IPS DF 4.7 (cell line): ENCODE measurements at regions not wholly inside any gene's neighbourhood (a gene's known extent, or its start where the extent isn't known, plus 50 kb on each side); places are given as distances from the start of the nearest gene placed in this dataset.
A peak's percentile ranks its signal among the peaks of the same experiment; 100 is the strongest.

Source experiments
- DNase-seq: peaks from one replicate; pipeline ENCODE4 v3.0.0-alpha.2; 2013; ENCODE audit warnings: low spot score; ENCODE audit errors: extremely low read depth

- DNase-seq = peak; percentile 83
These were observed 52.2 kb upstream of the TMEM18 start for GRCh38 chr2:729376-729861.

- DNase-seq = no peak
These were observed 51.0 kb upstream of the TMEM18 start for GRCh38 chr2:728165-728564.

- no peak for DNase-seq
These were observed 49.9 kb upstream of the TMEM18 start for GRCh38 chr2:727071-727470.
